Stimulated activated naive CD8-positive, alpha-beta T cell treated with anti-CD3 and anti-CD28 coated beads, Interleukin-15, amount 100 ng/mL, for 72 hours (primary cell): ENCODE measurements at regions not wholly inside any gene's neighbourhood (a gene's known extent, or its start where the extent isn't known, plus 50 kb on each side); places are given as distances from the start of the nearest gene placed in this dataset.

Source experiments
- ATAC-seq: fragments of 150-1000 bp; cut with Tn5 transposase; 2 replicates; pipeline ENCODE4 v1.10.0; 2021; ENCODE audit warnings: mild to moderate bottlenecking, moderate library complexity
- DNase-seq, 2 donors: peaks; one replicate each; pipeline ENCODE4 v3.0.0; 2021 to 2022
- H3K27ac Mint-ChIP-seq, 2 donors: one replicate each; pipeline ENCODE4 v1.8.0; 2022; ENCODE audit warnings: mild to moderate bottlenecking in 2 of 2, mixed read lengths in 2 of 2, moderate library complexity in 2 of 2
- H3K27me3 Mint-ChIP-seq: one replicate; pipeline ENCODE4 v1.8.0; 2022; ENCODE audit warnings: mixed read lengths
- H3K4me1 Mint-ChIP-seq: one replicate; pipeline ENCODE4 v1.8.0; 2022; ENCODE audit warnings: mild to moderate bottlenecking, mixed read lengths
- H3K4me3 Mint-ChIP-seq, 2 donors: one replicate each; pipeline ENCODE4 v1.8.0; 2022; ENCODE audit warnings: mild to moderate bottlenecking in 2 of 2, mixed read lengths in 2 of 2, moderate library complexity in 1 of 2
- H3K9me3 Mint-ChIP-seq, 2 donors: one replicate each; pipeline ENCODE4 v1.8.0; 2022; ENCODE audit warnings: mixed read lengths in 2 of 2

DNA sequence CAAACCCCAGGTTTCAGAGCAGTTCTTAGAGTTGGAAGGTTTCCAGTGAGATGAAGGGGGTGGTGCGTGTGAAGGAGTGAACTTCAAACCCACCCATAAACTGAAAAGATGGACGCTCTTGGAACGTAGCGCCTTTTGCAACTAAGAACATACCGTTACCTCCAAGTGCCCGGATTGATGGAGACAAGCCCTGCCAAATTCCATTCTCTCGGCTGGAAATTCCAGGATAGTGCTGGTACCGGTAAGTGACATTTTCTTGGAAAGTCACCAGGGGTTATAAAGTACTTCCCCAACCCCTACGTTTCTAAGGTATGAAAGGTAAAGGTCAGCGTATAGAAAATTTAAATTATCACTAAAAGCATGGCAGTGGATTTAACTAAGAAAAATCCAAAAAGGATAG, 91.6 kb upstream of the CLDN14 start:
- no peak overlapping the region for H3K27ac Mint-ChIP-seq
- DNase-seq (no peak), ATAC-seq (no peak)
- H3K4me1 Mint-ChIP-seq: no peaks in the 10 kb centered on the region
- no peaks in the 10 kb centered on the region for H3K9me3 Mint-ChIP-seq
- H3K27me3 Mint-ChIP-seq: peaks cover 5% of the 10 kb centered on the region
- no peak overlapping the region for H3K4me3 Mint-ChIP-seq

DNA sequence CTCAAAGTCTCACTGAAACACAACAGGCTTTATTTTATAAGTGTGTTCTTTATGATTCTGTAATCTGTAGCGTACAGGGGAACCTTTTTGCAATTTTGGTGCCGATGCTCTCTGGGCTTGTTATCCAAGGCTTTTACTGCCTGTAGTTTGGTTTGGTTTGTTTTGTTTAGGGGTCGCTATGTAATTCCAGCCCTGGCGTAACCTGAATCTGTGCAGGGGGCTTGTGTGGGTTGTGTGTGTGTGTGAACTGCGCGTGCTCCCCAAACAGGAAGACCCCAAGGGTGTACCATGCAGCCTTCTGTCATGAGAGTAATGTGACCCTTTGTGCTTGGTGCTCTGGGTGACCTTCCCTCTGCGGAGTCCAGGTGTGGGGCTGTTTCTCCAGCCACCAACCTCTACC, 92.1 kb upstream of the CLDN14 start:
- H3K4me1 Mint-ChIP-seq: peaks cover 4% of the 10 kb centered on the region
- DNase-seq (no peak), ATAC-seq (no peak)
- no peak overlapping the region for H3K4me3 Mint-ChIP-seq
- no peaks in the 10 kb centered on the region for H3K9me3 Mint-ChIP-seq
- H3K27ac Mint-ChIP-seq: no peak overlapping the region
- H3K27me3 Mint-ChIP-seq: peaks cover 5% of the 10 kb centered on the region

DNA sequence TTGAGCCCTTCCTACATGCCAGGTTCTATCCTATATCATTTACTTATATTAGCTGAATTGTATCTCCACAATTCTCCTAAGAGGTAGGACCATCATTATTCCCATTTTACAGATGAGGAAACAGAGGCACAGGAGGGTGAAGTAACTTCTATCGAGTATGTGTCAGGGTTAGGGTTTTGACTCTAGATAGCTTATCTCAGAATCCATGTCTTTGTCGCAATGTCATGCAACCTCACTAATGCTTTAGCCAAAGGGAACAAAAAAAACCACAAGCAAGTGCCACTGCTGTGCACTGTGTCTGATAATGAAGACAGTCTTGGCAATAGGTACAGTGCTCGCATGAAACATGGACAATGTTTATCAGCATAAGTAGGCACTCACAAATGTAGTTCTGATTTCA, 95.4 kb upstream of the CLDN14 start:
- H3K27ac Mint-ChIP-seq: no peak overlapping the region
- H3K27me3 Mint-ChIP-seq: peaks cover 5% of the 10 kb centered on the region
- peaks cover 16% of the 10 kb centered on the region for H3K4me1 Mint-ChIP-seq
- H3K9me3 Mint-ChIP-seq: no peaks in the 10 kb centered on the region
- DNase-seq (no peak), ATAC-seq (no peak)
- no peak overlapping the region for H3K4me3 Mint-ChIP-seq

DNA sequence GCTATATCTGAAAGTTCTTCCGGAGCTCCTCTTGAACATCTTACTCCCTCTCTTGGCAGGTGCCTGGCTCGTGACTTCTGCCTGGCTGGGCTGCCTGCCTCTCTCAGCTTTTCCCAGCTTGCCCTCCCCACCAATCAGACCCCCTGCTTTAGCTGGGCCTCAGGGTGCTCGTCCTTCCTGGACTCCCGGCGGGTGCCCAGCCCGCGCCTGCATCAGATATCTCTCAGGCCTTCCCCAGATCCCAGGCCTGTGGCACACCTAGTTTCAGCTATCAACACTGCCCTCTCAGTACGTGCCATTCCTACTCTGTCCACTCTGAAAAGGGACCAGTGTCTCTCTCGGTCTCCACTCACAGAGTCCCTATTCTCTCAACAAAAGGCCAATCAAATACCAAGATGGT, 96.5 kb upstream of the CLDN14 start:
- no peak for ATAC-seq
- no peak for DNase-seq
- Mint-ChIP-seq H3K4me3 (no peak overlapping the region), H3K27ac (peak overlapping the region; percentile 57 to 59), H3K9me3 (no peaks in the 10 kb centered on the region), H3K27me3 (peaks cover 5% of the 10 kb centered on the region), H3K4me1 (peaks cover 16% of the 10 kb centered on the region)

DNA sequence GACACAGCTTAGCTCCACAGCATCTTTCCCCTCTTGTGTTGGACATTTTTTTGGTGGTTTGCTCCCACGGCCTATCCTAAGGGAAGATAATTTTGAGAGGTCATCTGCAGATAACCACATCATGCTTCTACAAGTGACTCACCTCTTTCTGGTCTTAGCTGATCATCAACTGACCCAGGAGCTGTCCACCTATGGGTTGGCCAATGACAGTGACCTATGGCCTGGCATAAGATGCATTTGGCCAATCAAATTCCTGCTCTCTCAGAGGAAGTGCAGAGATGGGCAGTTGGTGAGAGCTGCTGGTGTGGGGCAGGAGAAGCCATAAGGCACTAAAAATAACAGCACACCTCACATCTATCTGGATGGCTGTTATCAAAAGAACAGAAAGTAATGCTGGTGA, 100.0 kb upstream of the CLDN14 start:
- no peaks in the 10 kb centered on the region for H3K9me3 Mint-ChIP-seq
- H3K27ac Mint-ChIP-seq: no peak overlapping the region
- peaks cover 11% of the 10 kb centered on the region for H3K27me3 Mint-ChIP-seq
- ATAC-seq: no peak
- H3K4me1 Mint-ChIP-seq: peaks cover 26% of the 10 kb centered on the region
- no peak for DNase-seq
- no peak overlapping the region for H3K4me3 Mint-ChIP-seq

DNA sequence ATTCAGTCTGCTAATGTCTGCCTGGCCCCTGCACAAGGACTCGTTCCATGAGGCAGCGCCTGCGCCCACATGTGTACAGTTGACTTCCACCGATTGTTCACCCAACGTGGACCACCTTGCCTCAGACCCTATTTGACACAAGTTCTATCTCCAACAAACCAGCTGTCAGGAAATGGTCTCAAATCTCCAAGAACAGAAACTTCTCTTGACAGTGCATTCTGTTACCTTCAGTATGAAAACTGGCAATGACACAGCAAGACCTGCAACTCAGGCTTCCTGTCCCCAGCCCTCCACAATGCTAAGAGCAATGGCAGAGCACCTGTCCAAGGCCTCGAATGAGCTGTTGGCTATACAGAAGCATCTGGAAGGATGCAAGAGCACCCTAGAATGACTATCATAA, 102.3 kb upstream of the CLDN14 start:
- peaks cover 9% of the 10 kb centered on the region for H3K27me3 Mint-ChIP-seq
- no peaks in the 10 kb centered on the region for H3K9me3 Mint-ChIP-seq
- H3K4me3 Mint-ChIP-seq: no peak overlapping the region
- H3K27ac Mint-ChIP-seq: no peak overlapping the region
- DNase-seq (no peak), ATAC-seq (no peak)
- H3K4me1 Mint-ChIP-seq: peaks cover 19% of the 10 kb centered on the region

DNA sequence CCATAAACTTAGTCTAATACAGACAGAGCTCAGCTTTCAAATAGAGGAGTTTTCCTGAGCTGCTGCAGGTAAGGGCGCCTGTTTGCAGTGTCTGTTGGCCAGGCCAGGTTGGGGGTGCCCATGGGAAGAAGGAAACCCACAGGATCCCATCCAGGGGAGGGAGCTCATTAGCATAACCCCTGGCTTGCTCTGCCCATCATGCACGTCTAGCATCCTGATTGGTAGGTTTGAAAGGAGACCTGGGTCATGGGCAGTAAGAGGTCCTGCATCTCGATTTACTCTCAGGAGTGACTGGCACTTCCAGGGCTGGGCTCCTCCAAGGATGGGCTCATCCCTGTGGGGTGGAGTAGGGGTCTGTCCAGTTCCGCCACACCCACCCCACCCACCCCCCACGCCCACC, 103.7 kb upstream of the CLDN14 start:
- Mint-ChIP-seq H3K27ac (peak overlapping the region in 1 of 2 donors; percentile 11), H3K27me3 (peaks cover 9% of the 10 kb centered on the region), H3K4me3 (no peak overlapping the region), H3K4me1 (peaks cover 10% of the 10 kb centered on the region), H3K9me3 (no peaks in the 10 kb centered on the region)
- ATAC-seq: no peak
- DNase-seq: no peak

DNA sequence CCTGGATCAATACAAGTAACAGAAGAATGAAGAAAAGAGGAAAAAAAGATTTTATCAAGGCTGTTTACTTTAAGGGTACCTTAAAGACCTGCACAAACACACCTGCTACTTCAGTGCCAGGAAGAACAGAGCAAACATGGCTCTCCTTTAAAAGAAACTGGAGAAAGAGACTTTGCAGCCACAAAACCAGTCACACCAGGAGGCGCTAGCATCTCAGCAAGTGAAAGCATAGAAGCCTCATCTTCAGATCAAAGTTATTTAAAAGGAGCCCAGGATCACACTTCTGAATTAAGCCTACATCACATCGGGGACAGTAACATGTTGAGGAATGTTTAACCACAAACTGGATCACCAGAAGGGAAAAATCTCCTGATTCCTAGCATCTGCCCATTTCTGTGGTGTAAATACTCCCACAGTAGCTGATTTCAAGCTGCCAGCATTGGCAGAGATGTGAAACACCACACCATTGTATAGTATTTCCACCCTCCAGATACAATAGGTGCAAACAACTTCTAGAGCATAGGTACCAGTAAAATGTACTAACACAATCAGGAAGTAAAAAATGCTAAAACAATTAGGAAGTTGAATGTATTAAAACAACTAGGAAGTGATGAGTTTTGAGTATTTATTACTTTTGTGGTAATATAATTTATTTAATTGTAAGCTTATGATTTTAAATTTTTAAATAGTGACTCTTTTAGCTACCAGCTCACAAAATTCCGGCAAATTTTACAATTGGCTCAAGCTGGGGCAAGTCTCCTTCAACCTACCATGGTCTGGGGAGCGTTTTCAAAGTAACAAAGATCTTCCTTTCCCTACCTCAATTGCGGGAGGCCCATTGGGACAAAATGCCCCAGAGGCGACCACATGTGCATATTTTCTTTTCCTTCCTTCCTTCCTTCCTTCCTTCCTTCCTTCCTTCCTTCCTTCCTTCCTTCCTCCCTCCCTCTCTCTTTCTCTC, 105.3 kb upstream of the CLDN14 start:
- no peaks in the 10 kb centered on the region for H3K9me3 Mint-ChIP-seq
- H3K27ac Mint-ChIP-seq: peak overlapping the region in 1 of 2 donors; percentile 28

DNA sequence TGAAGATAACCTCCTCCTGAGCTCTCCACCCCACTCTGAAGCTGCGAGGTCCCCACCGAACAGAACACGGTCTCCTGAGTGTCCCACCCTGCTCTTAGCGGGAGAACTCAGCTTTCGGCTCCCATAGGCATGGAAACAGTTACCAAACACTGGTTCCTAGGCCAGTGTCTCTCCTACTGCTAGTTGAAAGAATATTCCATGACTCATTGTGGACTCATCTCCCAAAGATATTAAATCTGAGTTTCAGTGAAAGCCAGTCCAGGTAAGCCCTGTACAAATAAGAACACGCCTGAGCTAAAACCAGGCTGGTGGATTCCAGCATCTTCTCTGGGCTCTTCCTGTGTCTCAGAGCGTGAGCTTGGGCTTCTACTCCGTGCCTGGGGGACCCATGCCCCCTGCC, 107.5 kb upstream of the CLDN14 start:
- no peak overlapping the region for H3K27ac Mint-ChIP-seq
- no peaks in the 10 kb centered on the region for H3K9me3 Mint-ChIP-seq
- peaks cover 5% of the 10 kb centered on the region for H3K4me1 Mint-ChIP-seq
- ATAC-seq: no peak
- no peak overlapping the region for H3K4me3 Mint-ChIP-seq
- peaks cover 9% of the 10 kb centered on the region for H3K27me3 Mint-ChIP-seq
- DNase-seq: no peak

More for the DNA sequence above, 105.3 kb upstream of the CLDN14 start:
- DNase-seq: no peak
- Mint-ChIP-seq H3K4me1 (peaks cover 10% of the 10 kb centered on the region), H3K4me3 (no peak overlapping the region), H3K27me3 (peaks cover 9% of the 10 kb centered on the region)
- ATAC-seq: no peak

DNA sequence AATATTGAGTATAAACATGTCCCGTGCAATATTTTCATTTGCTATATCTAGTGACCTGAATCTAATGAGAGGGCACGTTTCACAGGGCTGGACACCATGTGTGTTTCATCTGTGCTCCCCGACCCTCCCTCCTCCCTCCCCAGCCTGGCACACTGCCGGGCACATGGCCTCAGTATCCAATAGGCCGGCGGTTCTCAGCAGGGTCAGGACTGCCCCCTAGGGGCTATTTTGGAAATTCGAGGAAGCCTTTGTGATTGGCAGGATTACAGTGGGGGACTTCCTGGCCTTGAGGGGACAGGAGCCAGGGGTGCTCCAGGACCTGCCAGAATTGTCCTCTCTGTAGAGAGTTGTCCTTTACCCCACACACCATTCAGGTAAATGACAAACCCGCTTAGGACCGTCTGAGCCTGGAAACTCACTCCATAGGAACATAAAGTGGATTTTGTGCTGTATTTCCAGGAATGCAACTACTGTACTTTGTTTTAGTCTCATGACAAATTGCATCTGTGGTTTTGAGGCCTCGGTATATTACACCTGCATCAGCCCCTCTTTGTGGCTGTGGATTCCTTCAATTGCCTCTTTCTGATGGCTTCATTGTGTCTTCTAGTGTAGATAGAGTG, 109.5 kb upstream of the SIM2 start:
- H3K27ac Mint-ChIP-seq: no peak overlapping the region
- H3K4me1 Mint-ChIP-seq: no peaks in the 10 kb centered on the region
- no peaks in the 10 kb centered on the region for H3K27me3 Mint-ChIP-seq
- ATAC-seq (peak; percentile 68), DNase-seq (peak; percentile 16 to 36)
- no peaks in the 10 kb centered on the region for H3K9me3 Mint-ChIP-seq
- no peak overlapping the region for H3K4me3 Mint-ChIP-seq

DNA sequence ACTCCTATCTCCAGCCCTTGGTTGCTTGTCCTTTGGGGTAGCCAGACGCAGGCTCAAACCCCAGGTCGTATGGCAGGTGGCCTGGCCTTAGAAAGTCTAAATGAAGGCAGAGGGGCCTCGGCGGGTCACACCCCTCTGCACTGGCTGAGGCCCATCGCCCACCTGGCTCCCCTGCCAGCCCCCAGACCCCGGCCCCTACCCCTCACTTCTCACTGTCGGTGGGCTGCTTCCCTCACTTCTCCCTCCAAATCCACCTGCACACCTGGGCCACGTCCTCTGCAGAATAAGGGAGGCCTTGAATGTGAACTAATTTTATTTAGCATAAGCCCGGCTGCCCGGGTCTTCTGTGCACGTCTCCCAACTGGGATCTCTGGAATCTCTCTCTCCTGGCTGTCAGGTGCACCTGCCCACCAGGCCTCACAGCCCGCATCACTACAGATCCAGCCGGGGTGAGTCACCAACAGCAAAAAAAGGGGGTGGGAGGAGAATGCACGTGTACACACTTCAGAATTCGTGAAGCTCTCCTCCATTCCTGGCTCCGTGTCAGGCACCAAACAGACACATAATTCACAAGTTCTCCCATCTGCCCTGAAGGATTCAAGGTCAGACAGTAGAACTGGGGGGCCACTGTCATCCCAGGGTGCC, 107.5 kb upstream of the SIM2 start:
- H3K9me3 Mint-ChIP-seq: no peaks in the 10 kb centered on the region
- H3K27ac Mint-ChIP-seq: no peak overlapping the region
- no peaks in the 10 kb centered on the region for H3K27me3 Mint-ChIP-seq
- no peak for ATAC-seq
- H3K4me3 Mint-ChIP-seq: no peak overlapping the region
- no peaks in the 10 kb centered on the region for H3K4me1 Mint-ChIP-seq
- no peak for DNase-seq

DNA sequence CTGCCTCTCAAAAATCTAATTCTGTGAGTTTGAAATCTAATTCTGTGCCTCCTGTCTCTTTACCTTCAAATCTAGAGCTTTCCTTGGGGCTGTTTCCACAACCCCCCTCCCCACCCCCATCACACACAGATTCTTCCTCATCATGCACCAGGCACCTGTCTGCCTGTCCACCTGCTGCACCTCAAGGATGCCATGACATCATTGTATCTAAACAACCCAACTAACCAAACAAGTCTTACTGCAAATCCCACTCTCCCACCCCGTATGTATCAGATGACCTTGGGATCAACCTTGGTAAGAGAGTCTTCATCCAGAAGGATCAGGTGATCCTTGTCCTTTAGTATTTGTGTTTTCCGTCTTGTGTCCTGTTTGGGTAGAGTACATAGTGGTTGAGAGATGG, 102.7 kb upstream of the SIM2 start:
- H3K4me1 Mint-ChIP-seq: no peaks in the 10 kb centered on the region
- H3K9me3 Mint-ChIP-seq: no peaks in the 10 kb centered on the region
- H3K27ac Mint-ChIP-seq: no peak overlapping the region
- ATAC-seq: no peak
- no peak overlapping the region for H3K4me3 Mint-ChIP-seq
- DNase-seq: no peak
- no peaks in the 10 kb centered on the region for H3K27me3 Mint-ChIP-seq

DNA sequence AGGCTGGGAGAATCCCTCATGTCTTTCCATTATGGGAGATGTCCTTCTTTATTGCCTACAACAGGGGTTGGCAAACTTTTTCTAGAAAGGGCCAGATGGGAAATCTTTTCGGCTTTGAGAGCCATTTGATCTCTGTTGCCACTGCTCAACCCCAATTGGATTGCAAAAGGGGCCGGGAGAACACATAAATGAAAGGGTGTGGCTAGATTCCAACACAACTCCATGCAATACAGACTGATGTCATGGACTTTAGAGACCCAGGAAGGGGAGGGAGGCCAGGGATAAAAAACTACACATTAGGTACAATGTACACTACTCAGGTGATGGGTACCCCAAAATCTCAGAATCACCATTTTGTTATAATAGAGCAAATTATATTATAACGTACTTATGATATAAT, 97.6 kb upstream of the SIM2 start:
- no peak for ATAC-seq
- Mint-ChIP-seq H3K27ac (no peak overlapping the region), H3K27me3 (no peaks in the 10 kb centered on the region), H3K9me3 (no peaks in the 10 kb centered on the region), H3K4me1 (peaks cover 24% of the 10 kb centered on the region), H3K4me3 (no peak overlapping the region)
- DNase-seq: no peak

DNA sequence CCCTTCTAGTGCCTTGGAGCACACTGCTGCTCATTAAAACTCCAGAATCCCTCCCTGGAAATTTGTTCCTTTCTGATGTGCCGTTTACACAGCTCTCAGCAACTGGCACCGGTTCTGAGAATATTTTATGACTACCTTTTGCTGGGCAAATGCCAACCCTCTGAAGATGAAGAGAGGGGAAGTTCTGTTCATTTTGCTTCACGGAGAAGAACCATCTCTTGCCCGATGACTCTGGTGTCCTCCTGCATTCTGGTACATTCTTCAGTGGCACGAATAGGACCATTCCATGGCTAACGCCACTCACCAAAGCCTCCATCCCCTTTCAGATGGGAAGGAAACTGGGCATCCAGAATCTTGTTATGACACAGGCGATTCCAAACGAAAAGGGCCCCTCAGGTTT, 96.2 kb upstream of the SIM2 start:
- Mint-ChIP-seq H3K4me1 (peaks cover 24% of the 10 kb centered on the region), H3K9me3 (peaks cover 0 to 9% of the 10 kb centered on the region in 2 donors), H3K27ac (peak overlapping the region; percentile 74 to 93), H3K27me3 (no peaks in the 10 kb centered on the region), H3K4me3 (no peak overlapping the region)
- DNase-seq (no peak), ATAC-seq (no peak)

DNA sequence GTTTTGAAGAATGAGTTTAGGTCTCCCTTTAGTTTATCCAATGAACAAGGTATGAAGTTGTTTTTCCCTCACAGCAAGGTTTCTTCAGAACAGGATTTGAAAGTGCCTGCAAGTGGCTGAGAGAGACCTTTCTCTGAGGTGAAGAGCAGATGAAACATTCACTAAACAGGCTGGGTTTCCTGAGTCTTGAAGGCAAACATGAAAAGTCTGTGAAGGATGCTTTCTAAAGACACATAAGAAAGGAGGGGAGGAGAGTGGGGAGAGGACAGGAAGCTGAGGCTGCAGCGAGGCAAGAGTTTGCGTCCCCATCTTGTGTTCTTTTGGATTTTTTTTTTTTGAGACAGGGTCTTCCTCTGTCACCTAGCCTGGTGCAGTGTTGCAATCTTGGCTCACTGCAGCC, 95.7 kb upstream of the SIM2 start:
- no peak for DNase-seq
- no peaks in the 10 kb centered on the region for H3K27me3 Mint-ChIP-seq
- H3K27ac Mint-ChIP-seq: peak overlapping the region; percentile 74 to 93
- H3K4me1 Mint-ChIP-seq: peaks cover 24% of the 10 kb centered on the region
- peak overlapping the region; percentile 24 to 34 for H3K4me3 Mint-ChIP-seq
- ATAC-seq: peak; percentile 37
- peaks cover 0 to 9% of the 10 kb centered on the region in 2 donors for H3K9me3 Mint-ChIP-seq

DNA sequence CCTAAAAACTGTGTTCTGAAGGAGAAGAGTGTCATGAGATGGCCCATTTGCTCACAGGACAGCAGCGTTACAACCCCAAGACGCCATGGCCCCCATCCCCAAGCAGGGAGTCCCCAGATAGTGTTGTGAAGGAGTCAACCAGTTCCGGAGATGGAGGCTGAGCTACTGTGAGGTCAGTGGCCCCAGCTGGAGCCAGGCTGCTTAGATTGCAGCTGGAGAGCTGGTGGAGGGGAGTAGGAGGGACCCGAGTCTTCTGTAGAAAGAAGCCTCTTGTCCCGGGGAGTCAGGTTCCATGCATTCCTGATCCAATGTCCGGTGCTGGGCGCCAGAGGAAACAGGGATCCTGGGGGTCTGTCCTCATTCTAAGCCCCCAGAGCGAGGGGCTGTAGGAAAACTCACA, 93.5 kb upstream of the SIM2 start:
- H3K4me1 Mint-ChIP-seq: peaks cover 24% of the 10 kb centered on the region
- no peak overlapping the region for H3K4me3 Mint-ChIP-seq
- H3K27ac Mint-ChIP-seq: no peak overlapping the region
- DNase-seq: no peak
- no peak for ATAC-seq
- H3K9me3 Mint-ChIP-seq: peaks cover 11 to 22% of the 10 kb centered on the region in 2 donors
- no peaks in the 10 kb centered on the region for H3K27me3 Mint-ChIP-seq
